K562 (cell line): ENCODE measurements at regions not wholly inside any gene's neighbourhood (a gene's known extent, or its start where the extent isn't known, plus 50 kb on each side); places are given as distances from the start of the nearest gene placed in this dataset.

Experiments used
- ATAC-seq: fragments of 200-7000 bp; cut with Tn5 transposase; 3 replicates; pipeline ENCODE4 v1.9.1; 2020; ENCODE audit warnings: moderate library complexity
- BruUV-seq: library from RNA; stranded (reverse); fragments of 400-500 nt; replicated peaks from 2 replicates; lab custom pipeline; 2021; lab: Mats Ljungman, UMichigan
- CTCF ChIA-PET: fragments of 300-600 bp; formaldehyde crosslinking; extraction: SDS; loops from one replicate; lab custom pipeline; 2021; ENCODE audit warnings: low intra/inter-chr PET ratio; lab: Yijun Ruan, JAX
- POLR2A ChIA-PET: fragments of 300-600, 350-650 bp; sonication (Branson Sonifier 250); formaldehyde crosslinking; extraction: SDS; loops from one replicate; lab custom pipeline; 2021; ENCODE audit warnings: antibody characterized with exemption, inconsistent platforms; lab: Yijun Ruan, JAX
- DNase-seq, 4 experiments: peaks; one replicate each; pipeline versions ENCODE4 v3.0.0 to v3.0.0-alpha.2; 2011 to 2018; ENCODE audit warnings: low spot score in 3 of 4, mixed read lengths in 3 of 4; ENCODE audit errors: extremely low read depth in 1 of 4
- FAIRE-seq: peaks from 2 replicates; lab custom pipeline; 2011; peaks lifted over from hg19 to GRCh38; lab: Jason Lieb, UNC
- H2AFZ ChIP-seq: 2 replicates; pipeline ENCODE4 v1.6.0; 2011; ENCODE audit warnings: low read depth, low read length, control low read depth, inconsistent platforms
- H3K27ac ChIP-seq: fragments of 200-600 bp; 3 replicates; pipeline ENCODE4 v1.8.0; 2011; ENCODE audit warnings: low read depth, mild to moderate bottlenecking, control low read depth, inconsistent platforms, low read length, moderate library complexity, mixed read lengths; ENCODE audit errors: extremely low read depth
- H3K27me3 ChIP-seq, 2 experiments: fragments of 300-600 bp in 1 of 2; 2 replicates in 1 of 2; 3 replicates in 1 of 2; pipeline versions ENCODE4 v1.6.0 to v1.8.0; 2011; ENCODE audit warnings: inconsistent platforms in 2 of 2, low read length in 2 of 2, mild to moderate bottlenecking in 1 of 2, mixed read lengths in 1 of 2, moderate library complexity in 1 of 2; ENCODE audit not compliant: control insufficient read depth in 2 of 2, insufficient read depth in 2 of 2
- H3K36me3 ChIP-seq: fragments of 300-600 bp; 3 replicates; pipeline ENCODE4 v1.8.0; 2011; ENCODE audit warnings: mild to moderate bottlenecking, low read length, inconsistent platforms; ENCODE audit not compliant: control insufficient read depth, insufficient read depth
- H3K4me1 ChIP-seq, 2 experiments: fragments of 200-600 bp in 1 of 2; replicated peaks in 1 of 2; 2 replicates in 1 of 2; 3 replicates in 1 of 2; pipeline versions ENCODE4 v1.5.1 to v1.8.0; 2011; ENCODE audit warnings: inconsistent platforms in 2 of 2, low read length in 2 of 2, mild to moderate bottlenecking in 1 of 2, mixed read lengths in 1 of 2, moderate library complexity in 1 of 2; ENCODE audit not compliant: control insufficient read depth in 2 of 2, insufficient read depth in 2 of 2
- H3K4me2 ChIP-seq: 2 replicates; pipeline ENCODE4 v1.6.1; 2011; ENCODE audit warnings: low read length, control low read depth, inconsistent platforms, mixed read lengths; ENCODE audit not compliant: insufficient read depth
- H3K4me3 ChIP-seq: fragments of 200-600 bp; sonication (generic), shearing (Covaris generic); 2 replicates; pipeline ENCODE4 v1.5.1; 2016; ENCODE audit warnings: control low read depth, inconsistent platforms
- H3K79me2 ChIP-seq: fragments of 200-600 bp; 3 replicates; pipeline ENCODE4 v1.8.0; 2011; ENCODE audit warnings: low read length, inconsistent platforms; ENCODE audit not compliant: control insufficient read depth, insufficient read depth
- H3K9ac ChIP-seq, 2 experiments: 2 replicates each; pipeline versions ENCODE4 v1.6.0 to v1.6.1; 2011; ENCODE audit warnings: low read depth in 2 of 2, low read length in 2 of 2, control low read depth in 1 of 2, inconsistent platforms in 1 of 2, mild to moderate bottlenecking in 1 of 2, mixed read lengths in 1 of 2; ENCODE audit not compliant: insufficient read depth in 1 of 2
- H3K9me1 ChIP-seq: one replicate; pipeline ENCODE4 v1.6.0; 2011; ENCODE audit warnings: inconsistent platforms, mild to moderate bottlenecking, low read length, moderate library complexity; ENCODE audit not compliant: control insufficient read depth, insufficient read depth
- H3K9me3 ChIP-seq: replicated peaks from 2 replicates; pipeline ENCODE4 v1.5.1; 2011; ENCODE audit warnings: low read depth, low read length, inconsistent platforms; ENCODE audit not compliant: control insufficient read depth, insufficient read depth
- H4K20me1 ChIP-seq: replicated peaks from 2 replicates; pipeline ENCODE4 v1.6.1; 2011; ENCODE audit warnings: low read length, inconsistent platforms, mixed read lengths; ENCODE audit not compliant: control insufficient read depth, insufficient read depth
- ARHGAP35 ChIP-seq: fragments of 450-650 bp; IDR thresholded peaks from 2 replicates; pipeline ENCODE4 v1.6.1; 2018; ENCODE audit not compliant: partially characterized antibody
- BMI1 ChIP-seq: fragments of 150-350 bp; IDR thresholded peaks from 2 replicates; pipeline ENCODE4 v1.6.1; 2014; ENCODE audit warnings: low read length
- ELF1 ChIP-seq: fragments of 200-800 bp; sonication (Bioruptor generic); IDR thresholded peaks from 2 replicates; pipeline ENCODE4 v1.6.1; 2016; ENCODE audit warnings: missing genetic modification characterization, missing compliant biosample characterization
- MAZ ChIP-seq, 2 experiments: fragments of 450-650 bp in 1 of 2; sonication (generic) in 1 of 2; formaldehyde crosslinking; IDR thresholded peaks in 1 of 2; conservative IDR thresholded peaks in 1 of 2; 2 replicates each; pipeline versions ENCODE4 v1.4.0 to v1.5.0; 2020; ENCODE audit warnings: mild to moderate bottlenecking in 1 of 2, missing genetic modification reagents in 1 of 2
- MECOM ChIP-seq: fragments of 250-450 bp; sonication (Bioruptor Pico); IDR thresholded peaks from 2 replicates; pipeline ENCODE4 v1.8.0; 2022; ENCODE audit warnings: inconsistent platforms
- MYNN ChIP-seq, 2 experiments: sonication (generic); formaldehyde crosslinking in 1 of 2; IDR thresholded peaks; 2 replicates each; pipeline versions ENCODE4 v1.5.0 to v1.6.1; 2016 to 2020; ENCODE audit warnings: antibody characterized with exemption in 1 of 2, missing genetic modification reagents in 1 of 2
- NCOR1 ChIP-seq: fragments of 450-650 bp; IDR thresholded peaks from 2 replicates; pipeline ENCODE4 v1.6.1; 2016; ENCODE audit warnings: mild to moderate bottlenecking, moderate library complexity
- NFRKB ChIP-seq: fragments of 450-650 bp; IDR thresholded peaks from 2 replicates; pipeline ENCODE4 v1.6.1; 2016; ENCODE audit warnings: low read depth
- PHF8 ChIP-seq: fragments of 200-600 bp; sonication (generic); IDR thresholded peaks from 2 replicates; pipeline ENCODE4 v1.6.1; 2012; ENCODE audit warnings: mixed run types, mild to moderate bottlenecking, inconsistent platforms, low read length, moderate library complexity, borderline replicate concordance
- RBBP5 ChIP-seq: fragments of 200-600 bp; sonication (generic); IDR thresholded peaks from 2 replicates; pipeline ENCODE4 v1.6.1; 2012; ENCODE audit warnings: borderline replicate concordance, mild to moderate bottlenecking, low read length, control low read depth, inconsistent platforms; ENCODE audit not compliant: insufficient read depth, poor library complexity, severe bottlenecking
- SMARCE1 ChIP-seq: fragments of 450-650 bp; IDR thresholded peaks from 2 replicates; pipeline ENCODE4 v1.7.1; 2016; ENCODE audit warnings: mild to moderate bottlenecking
- TFAM ChIP-seq: fragments of 250-450 bp; sonication (Bioruptor Pico); conservative IDR thresholded peaks from 2 replicates; pipeline ENCODE4 v1.5.0; 2021; ENCODE audit warnings: mild to moderate bottlenecking, moderate library complexity
- THRA ChIP-seq: fragments of 450-650 bp; IDR thresholded peaks from 2 replicates; pipeline ENCODE4 v1.6.1; 2017; ENCODE audit warnings: mild to moderate bottlenecking, moderate library complexity
- ZNF24 ChIP-seq: fragments of 450-650 bp; IDR thresholded peaks from 2 replicates; pipeline ENCODE4 v1.6.1; 2016
- ZNF551 ChIP-seq: fragments of 250-450 bp; sonication (Bioruptor Pico); IDR thresholded peaks from 2 replicates; pipeline ENCODE4 v1.5.0; 2021; ENCODE audit warnings: mild to moderate bottlenecking, moderate library complexity
- ZNF778 ChIP-seq: fragments of 450-650 bp; formaldehyde crosslinking; IDR thresholded peaks from 2 replicates; pipeline ENCODE4 v1.4.0; 2020; ENCODE audit warnings: mild to moderate bottlenecking, moderate library complexity
- WGBS: fragments of 100-300 bp; shearing (Covaris generic); methylation state at CpG from one replicate; pipeline ENCODE4 v1.1.6; 2016; ENCODE audit warnings: low coverage, mixed read lengths; ENCODE audit not compliant: insufficient coverage; ENCODE audit errors: missing lambda C conversion rate; 5-methylcytosine and 5-hydroxymethylcytosine counted together
- in situ Hi-C: fragments of 300-500 bp; cut with MboI; formaldehyde crosslinking; loops from 4 replicates; pipeline ENCODE4 v1.15.0; 2018; ENCODE audit warnings: inconsistent platforms, mixed read lengths
- intact Hi-C: fragments of 100-400 bp; cut with micrococcal nuclease; formaldehyde crosslinking; loops from 2 replicates; pipeline ENCODE4 v1.14.2; 2022
- TF ChIP-seq, protein P1 (sequence below): sonication (generic); formaldehyde crosslinking; IDR thresholded peaks from 2 replicates; pipeline ENCODE4 v1.8.1; 2023; ENCODE audit warnings: mild to moderate bottlenecking, missing genetic modification reagents
- TF ChIP-seq, protein P2 (sequence below): fragments of 150-350 bp; IDR thresholded peaks from 2 replicates; pipeline ENCODE4 v1.6.1; 2014; ENCODE audit warnings: low read depth, mild to moderate bottlenecking, low read length, borderline replicate concordance

DNA sequence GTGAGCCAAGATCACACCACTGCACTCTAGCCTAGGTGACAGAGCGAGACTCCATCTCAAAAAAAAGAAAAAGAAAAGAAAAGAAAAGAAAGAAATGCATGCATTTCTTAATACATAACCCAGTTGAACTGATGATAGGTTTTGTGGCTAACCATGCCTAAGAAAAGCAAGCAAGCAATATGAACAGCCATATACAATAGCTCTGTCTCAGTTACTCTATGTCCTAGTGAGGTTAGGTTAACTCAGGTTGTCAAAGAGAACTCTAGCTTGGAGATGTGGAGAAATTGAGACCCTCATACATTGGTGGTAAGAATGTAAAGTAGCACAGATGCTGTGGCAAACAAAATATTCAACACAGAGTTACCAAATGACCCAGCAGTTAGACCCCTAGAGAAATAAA, 167.0 kb upstream of the RASGEF1B start (continued):
- TF ChIP-seq ZNF551 (CRISPR knock-in tag): no peak
- no peak for TF ChIP-seq RBBP5
- TF ChIP-seq ARHGAP35: no peak
- no peak for TF ChIP-seq THRA
- TF ChIP-seq BMI1: no peak
- no peak for TF ChIP-seq NCOR1
- no peak for TF ChIP-seq ZNF24
- TF ChIP-seq PHF8: no peak

DNA sequence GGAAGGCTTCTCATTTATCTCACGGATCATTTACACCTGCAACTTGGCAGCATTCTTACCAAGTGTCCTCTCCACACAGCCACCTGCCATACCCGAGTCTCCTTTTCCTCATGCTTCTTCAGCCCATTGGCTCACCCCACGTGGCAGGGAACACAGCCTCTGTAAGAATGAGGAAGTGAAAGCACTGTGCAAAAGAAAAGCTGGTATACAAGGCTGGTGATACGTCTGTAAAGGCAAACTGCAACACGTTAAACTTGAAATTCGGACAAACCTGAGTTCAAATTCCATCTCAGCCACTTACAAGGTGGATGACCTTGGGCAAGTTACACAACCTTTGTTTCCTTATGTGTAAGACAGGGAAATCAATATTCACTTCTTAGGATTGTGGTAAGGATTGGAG, 164.0 kb upstream of the RASGEF1B start:
- intact Hi-C loops: no loop called here
- FAIRE-seq: no peak
- TF ChIP-seq MAZ (CRISPR knock-in tag; conservative IDR thresholded peaks at IDR 0.05 in 1 of 2, IDR thresholded peaks at IDR 0.05 in 1 of 2) (no peak), NFRKB (no peak), TFAM (CRISPR knock-in tag) (no peak), MECOM (CRISPR knock-in tag) (no peak), ZNF778 (CRISPR knock-in tag) (no peak), SMARCE1 (no peak), ELF1 (tag) (peak; percentile 61), MYNN (IDR thresholded peaks at IDR 0.05) (no peak), MYNN (CRISPR knock-in tag; IDR thresholded peaks at IDR 0.05) (no peak)
- TF ChIP-seq, protein P1, sequence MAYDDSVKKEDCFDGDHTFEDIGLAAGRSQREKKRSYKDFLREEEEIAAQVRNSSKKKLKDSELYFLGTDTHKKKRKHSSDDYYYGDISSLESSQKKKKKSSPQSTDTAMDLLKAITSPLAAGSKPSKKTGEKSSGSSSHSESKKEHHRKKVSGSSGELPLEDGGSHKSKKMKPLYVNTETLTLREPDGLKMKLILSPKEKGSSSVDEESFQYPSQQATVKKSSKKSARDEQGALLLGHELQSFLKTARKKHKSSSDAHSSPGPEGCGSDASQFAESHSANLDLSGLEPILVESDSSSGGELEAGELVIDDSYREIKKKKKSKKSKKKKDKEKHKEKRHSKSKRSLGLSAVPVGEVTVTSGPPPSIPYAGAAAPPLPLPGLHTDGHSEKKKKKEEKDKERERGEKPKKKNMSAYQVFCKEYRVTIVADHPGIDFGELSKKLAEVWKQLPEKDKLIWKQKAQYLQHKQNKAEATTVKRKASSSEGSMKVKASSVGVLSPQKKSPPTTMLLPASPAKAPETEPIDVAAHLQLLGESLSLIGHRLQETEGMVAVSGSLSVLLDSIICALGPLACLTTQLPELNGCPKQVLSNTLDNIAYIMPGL: no peak
- TF ChIP-seq, protein P2, sequence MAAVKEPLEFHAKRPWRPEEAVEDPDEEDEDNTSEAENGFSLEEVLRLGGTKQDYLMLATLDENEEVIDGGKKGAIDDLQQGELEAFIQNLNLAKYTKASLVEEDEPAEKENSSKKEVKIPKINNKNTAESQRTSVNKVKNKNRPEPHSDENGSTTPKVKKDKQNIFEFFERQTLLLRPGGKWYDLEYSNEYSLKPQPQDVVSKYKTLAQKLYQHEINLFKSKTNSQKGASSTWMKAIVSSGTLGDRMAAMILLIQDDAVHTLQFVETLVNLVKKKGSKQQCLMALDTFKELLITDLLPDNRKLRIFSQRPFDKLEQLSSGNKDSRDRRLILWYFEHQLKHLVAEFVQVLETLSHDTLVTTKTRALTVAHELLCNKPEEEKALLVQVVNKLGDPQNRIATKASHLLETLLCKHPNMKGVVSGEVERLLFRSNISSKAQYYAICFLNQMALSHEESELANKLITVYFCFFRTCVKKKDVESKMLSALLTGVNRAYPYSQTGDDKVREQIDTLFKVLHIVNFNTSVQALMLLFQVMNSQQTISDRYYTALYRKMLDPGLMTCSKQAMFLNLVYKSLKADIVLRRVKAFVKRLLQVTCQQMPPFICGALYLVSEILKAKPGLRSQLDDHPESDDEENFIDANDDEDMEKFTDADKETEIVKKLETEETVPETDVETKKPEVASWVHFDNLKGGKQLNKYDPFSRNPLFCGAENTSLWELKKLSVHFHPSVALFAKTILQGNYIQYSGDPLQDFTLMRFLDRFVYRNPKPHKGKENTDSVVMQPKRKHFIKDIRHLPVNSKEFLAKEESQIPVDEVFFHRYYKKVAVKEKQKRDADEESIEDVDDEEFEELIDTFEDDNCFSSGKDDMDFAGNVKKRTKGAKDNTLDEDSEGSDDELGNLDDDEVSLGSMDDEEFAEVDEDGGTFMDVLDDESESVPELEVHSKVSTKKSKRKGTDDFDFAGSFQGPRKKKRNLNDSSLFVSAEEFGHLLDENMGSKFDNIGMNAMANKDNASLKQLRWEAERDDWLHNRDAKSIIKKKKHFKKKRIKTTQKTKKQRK: no peak

More for the DNA sequence above, 164.0 kb upstream of the RASGEF1B start:
- WGBS: 0% methylated on average over 6 of the region's 6 CpGs
- Histone ChIP-seq H3K27me3 (no peaks in the 10 kb centered on the region; a peak in 1 of 5 replicates), H3K79me2 (no peaks in the 10 kb centered on the region), H3K27ac (no peak overlapping the region), H3K4me3 (no peak overlapping the region), H3K4me2 (peak overlapping the region; percentile 28; the same call in 1 of the 2 replicates), H3K4me1 (no peaks in the 10 kb centered on the region), H3K9ac (no peak overlapping the region), H4K20me1 (no peaks in the 10 kb centered on the region), H2AFZ (peak overlapping the region; percentile 57), H3K9me3 (no peaks in the 10 kb centered on the region), H3K36me3 (no peaks in the 10 kb centered on the region), H3K9me1 (no peaks in the 10 kb centered on the region)
- ChIA-PET CTCF (no interaction called here), POLR2A (no interaction called here)
- peak; percentile 61 for ATAC-seq
- no TSS peak for BruUV-seq
- in situ Hi-C loops: no loop called here
- peak in 1 of 4 experiments; percentile 5 for DNase-seq
